SU-DHL-6 (cell line): ENCODE measurements at regions not wholly inside any gene's neighbourhood (a gene's known extent, or its start where the extent isn't known, plus 50 kb on each side); places are given as distances from the start of the nearest gene placed in this dataset.

Experiments used
- CTCF ChIP-seq: fragments of 200-600 bp; sonication (generic); IDR thresholded peaks from one replicate; pipeline ENCODE4 v1.5.1; 2017; ENCODE audit warnings: antibody characterized with exemption, mild to moderate bottlenecking, low read length, moderate library complexity; ENCODE audit not compliant: insufficient read depth, poor library complexity, severe bottlenecking
- EZH2phosphoT487 ChIP-seq: fragments of 200-600 bp; sonication (generic), shearing (Covaris generic); conservative IDR thresholded peaks from 2 replicates; pipeline ENCODE4 v1.6.1; 2018; ENCODE audit warnings: mild to moderate bottlenecking, antibody characterized with exemption, low read length, moderate library complexity, mixed read lengths

- TF ChIP-seq CTCF (no peak), EZH2phosphoT487 (no peak)
Measured at GRCh38 chr6:147789430-147789947, 281.0 kb downstream of the SAMD5 start.
